Sigmoid colon (tissue), 4 donors: ENCODE measurements at regions not wholly inside any gene's neighbourhood (a gene's known extent, or its start where the extent isn't known, plus 50 kb on each side); places are given as distances from the start of the nearest gene placed in this dataset.
"Not testable (repeated sequence)": the region's sequence is repeated elsewhere in the genome, so short reads cannot be mapped to it uniquely, and the experiment has no call there.

Experiments used
- CTCF ChIP-seq, 4 experiments: fragments of 450-650 bp in 3 of 4; fragments of 200-600 bp in 1 of 4; IDR thresholded peaks; one replicate each; pipeline ENCODE4 v1.5.1; 2016 to 2019; ENCODE audit warnings: antibody characterized with exemption in 4 of 4, mild to moderate bottlenecking in 3 of 4, moderate library complexity in 2 of 4
- EP300 ChIP-seq, 4 donors: sonication (generic); formaldehyde crosslinking; IDR thresholded peaks; one replicate each; pipeline ENCODE4 v1.6.1; 2017; ENCODE audit warnings: antibody characterized with exemption in 4 of 4
- POLR2A ChIP-seq, 2 donors: fragments of 450-650 bp; IDR thresholded peaks; one replicate each; pipeline ENCODE4 v1.6.1; 2016; ENCODE audit warnings: antibody characterized with exemption in 2 of 2, mild to moderate bottlenecking in 2 of 2, moderate library complexity in 2 of 2
- POLR2AphosphoS5 ChIP-seq, 4 donors: sonication (generic); formaldehyde crosslinking; IDR thresholded peaks; one replicate each; pipeline ENCODE4 v1.6.1; 2017; ENCODE audit warnings: antibody characterized with exemption in 4 of 4

DNA sequence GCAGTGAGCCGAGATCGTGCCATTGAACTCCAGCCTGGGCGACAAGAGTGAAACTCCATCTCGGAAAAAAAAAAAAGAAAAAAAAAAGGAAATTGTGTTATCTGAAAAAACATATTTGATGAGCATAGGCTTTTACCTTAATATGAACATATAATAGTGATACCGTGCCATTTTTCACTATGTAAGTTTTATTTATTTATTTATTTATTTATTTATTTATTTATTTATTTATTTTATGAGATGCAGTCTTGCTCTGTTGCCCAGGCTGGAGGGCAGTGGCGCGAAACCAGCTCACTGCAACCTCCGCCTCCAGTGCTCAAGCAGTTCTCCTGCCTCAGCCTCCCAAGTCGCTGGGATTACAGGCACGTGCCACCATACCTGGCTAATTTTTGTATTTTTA is 85.2 kb upstream of the FOXP2 start:
- TF ChIP-seq CTCF, EP300, POLR2AphosphoS5, POLR2A (IDR thresholded peaks at IDR 0.05): not testable (repeated sequence)
